GM10266 (cell line): ENCODE measurements at regions not wholly inside any gene's neighbourhood (a gene's known extent, or its start where the extent isn't known, plus 50 kb on each side); places are given as distances from the start of the nearest gene placed in this dataset.
"Not testable (repeated sequence)": the region's sequence is repeated elsewhere in the genome, so short reads cannot be mapped to it uniquely, and the experiment has no call there.

Source experiments
- DNase-seq: peaks from one replicate; pipeline ENCODE4 v3.0.0; 2012; ENCODE audit errors: extremely low spot score
- TF ChIP-seq, protein P1 (sequence below): IDR thresholded peaks from 2 replicates; pipeline ENCODE4 v1.5.1; 2012; ENCODE audit warnings: mild to moderate bottlenecking, low read depth; ENCODE audit not compliant: control insufficient read depth, insufficient read depth; ENCODE audit errors: missing control alignments

- TF ChIP-seq, protein P1, sequence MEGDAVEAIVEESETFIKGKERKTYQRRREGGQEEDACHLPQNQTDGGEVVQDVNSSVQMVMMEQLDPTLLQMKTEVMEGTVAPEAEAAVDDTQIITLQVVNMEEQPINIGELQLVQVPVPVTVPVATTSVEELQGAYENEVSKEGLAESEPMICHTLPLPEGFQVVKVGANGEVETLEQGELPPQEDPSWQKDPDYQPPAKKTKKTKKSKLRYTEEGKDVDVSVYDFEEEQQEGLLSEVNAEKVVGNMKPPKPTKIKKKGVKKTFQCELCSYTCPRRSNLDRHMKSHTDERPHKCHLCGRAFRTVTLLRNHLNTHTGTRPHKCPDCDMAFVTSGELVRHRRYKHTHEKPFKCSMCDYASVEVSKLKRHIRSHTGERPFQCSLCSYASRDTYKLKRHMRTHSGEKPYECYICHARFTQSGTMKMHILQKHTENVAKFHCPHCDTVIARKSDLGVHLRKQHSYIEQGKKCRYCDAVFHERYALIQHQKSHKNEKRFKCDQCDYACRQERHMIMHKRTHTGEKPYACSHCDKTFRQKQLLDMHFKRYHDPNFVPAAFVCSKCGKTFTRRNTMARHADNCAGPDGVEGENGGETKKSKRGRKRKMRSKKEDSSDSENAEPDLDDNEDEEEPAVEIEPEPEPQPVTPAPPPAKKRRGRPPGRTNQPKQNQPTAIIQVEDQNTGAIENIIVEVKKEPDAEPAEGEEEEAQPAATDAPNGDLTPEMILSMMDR, result no peak
These were observed 285.8 kb downstream of the C1D start for GRCh38 chr2:67777010-67777409.

GRCh38 chr2:67777836-67778429 is 284.9 kb downstream of the C1D start:
- TF ChIP-seq, protein P1, result no peak
- no peak for DNase-seq

More at GRCh38 chr2:67777010-67777409, 285.8 kb downstream of the C1D start:
- DNase-seq, result no peak

- not testable (repeated sequence) for DNase-seq
These were observed 282.0 kb downstream of the C1D start for GRCh38 chr2:67780841-67781240.

DNA sequence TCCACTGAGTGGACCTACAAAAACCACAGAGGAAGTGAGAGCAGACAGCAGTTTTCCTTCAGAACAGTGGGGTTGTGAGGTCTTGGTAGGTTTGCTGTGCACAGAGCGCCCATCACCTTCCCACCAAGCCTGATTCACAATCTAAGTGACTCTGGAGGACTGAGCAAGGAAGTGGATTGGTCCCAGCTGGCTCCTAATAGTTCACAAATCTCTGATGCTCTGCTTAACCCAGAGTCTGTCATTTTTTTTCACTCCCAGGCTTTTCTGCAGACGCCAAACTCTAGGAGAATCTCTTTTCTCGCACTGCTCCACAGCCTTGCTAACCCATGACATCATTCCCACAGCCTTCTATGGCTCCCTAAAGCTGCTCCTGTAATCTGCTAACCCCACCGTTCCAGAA is 280.4 kb downstream of the C1D start:
- no peak for DNase-seq
- TF ChIP-seq, protein P1, result no peak

DNA sequence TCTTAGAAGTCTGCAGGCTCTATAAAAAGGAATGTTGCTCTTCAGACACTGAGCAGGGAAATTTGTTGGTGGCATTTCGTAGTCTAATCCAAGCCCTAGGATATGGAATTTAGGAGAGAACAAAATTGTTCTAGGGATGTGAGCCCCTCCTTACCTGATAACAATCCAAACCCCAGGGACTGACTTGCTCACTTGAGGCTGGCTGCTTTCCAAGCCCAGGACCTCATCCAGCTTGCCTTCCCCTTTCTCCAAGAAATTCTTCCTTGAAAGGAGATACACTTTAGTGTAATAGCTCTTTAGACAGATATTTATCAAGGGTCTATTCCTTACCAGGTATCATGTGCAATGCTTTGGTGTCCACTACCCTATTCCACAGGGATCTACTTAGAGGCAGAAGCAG is 279.8 kb downstream of the C1D start:
- DNase-seq, result no peak
- TF ChIP-seq, protein P1, result no peak

GRCh38 chr2:67790622-67791021 is 272.2 kb downstream of the C1D start:
- DNase-seq, result no peak
- TF ChIP-seq, protein P1, result no peak

DNA sequence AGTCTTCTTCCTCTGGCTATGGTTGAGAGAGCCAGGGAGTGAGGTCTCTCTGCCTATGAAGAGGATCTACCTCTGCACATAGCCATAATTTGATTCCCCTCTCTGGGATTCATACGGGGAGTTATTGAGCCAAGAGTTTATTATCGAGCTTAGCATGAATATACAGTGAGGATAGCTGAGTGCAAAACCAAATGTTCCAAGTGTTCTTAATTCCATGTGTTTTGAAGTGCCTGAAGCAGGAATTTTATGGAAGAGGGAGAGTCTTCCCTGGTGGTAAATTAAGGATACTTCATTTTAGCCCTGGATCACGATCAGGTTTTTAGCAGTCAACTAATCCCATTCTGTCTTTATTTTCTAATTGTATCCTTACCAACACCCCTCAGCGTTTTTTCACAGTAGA is 270.6 kb downstream of the C1D start:
- TF ChIP-seq, protein P1, result no peak
- DNase-seq, result no peak

DNA sequence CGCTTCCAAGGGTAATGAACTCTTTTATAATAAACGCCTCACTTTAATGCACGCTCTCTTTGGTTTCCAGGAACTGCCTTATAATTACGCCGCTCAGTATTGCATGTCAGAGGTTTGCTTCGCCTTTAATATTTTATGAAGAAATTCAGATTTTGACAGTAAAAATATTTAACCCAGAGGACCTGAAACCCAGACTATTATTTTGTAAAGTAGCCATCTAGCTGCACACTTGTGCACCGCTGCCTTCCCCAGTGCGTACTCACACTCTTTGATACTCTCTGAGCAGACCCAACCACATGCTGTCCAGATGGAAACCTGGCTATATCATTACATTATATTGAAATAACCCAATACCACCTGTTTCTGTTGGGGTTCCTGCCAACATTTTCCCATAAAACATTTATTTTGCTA is 270.1 kb downstream of the C1D start:
- no peak for DNase-seq
- TF ChIP-seq, protein P1, result no peak
